HepG2 (cell line): ENCODE measurements at regions not wholly inside any gene's neighbourhood (a gene's known extent, or its start where the extent isn't known, plus 50 kb on each side); places are given as distances from the start of the nearest gene placed in this dataset.

Source experiments
- ATAC-seq: fragments of 200-7000 bp; cut with Tn5 transposase; 3 replicates; pipeline ENCODE4 v1.9.1; 2020; ENCODE audit warnings: mild to moderate bottlenecking, moderate library complexity
- BruUV-seq: library from RNA; stranded (reverse); fragments of 400-500 nt; replicated peaks from 2 replicates; lab custom pipeline; 2021; lab: Mats Ljungman, UMichigan
- CTCF ChIA-PET: fragments of 300-600 bp; formaldehyde crosslinking; extraction: SDS; loops from one replicate; lab custom pipeline; 2021; ENCODE audit warnings: low total read pairs, inconsistent platforms, low intra/inter-chr PET ratio; lab: Yijun Ruan, JAX
- POLR2A ChIA-PET: fragments of 350-600 bp; sonication (Branson Sonifier 250); formaldehyde crosslinking; loops from one replicate; lab custom pipeline; 2020; ENCODE audit warnings: antibody characterized with exemption, inconsistent platforms; lab: Yijun Ruan, JAX
- DNase-seq: peaks from one replicate; pipeline ENCODE4 v3.0.0-alpha.2; 2015; ENCODE audit warnings: low spot score
- FAIRE-seq: peaks from 3 replicates; lab custom pipeline; 2011; peaks lifted over from hg19 to GRCh38; lab: Jason Lieb, UNC
- H2AFZ ChIP-seq: one replicate; pipeline ENCODE4 v1.6.1; 2011; ENCODE audit warnings: low read length, inconsistent platforms
- H3K27ac ChIP-seq: fragments of 300-600 bp; 3 replicates; pipeline ENCODE4 v1.8.0; 2011; ENCODE audit warnings: mixed run types, mild to moderate bottlenecking, mixed read lengths, low read length, inconsistent platforms; ENCODE audit not compliant: insufficient read depth; ENCODE audit errors: extremely low read length
- H3K27me3 ChIP-seq, 2 experiments: fragments of 200-600 bp in 1 of 2; 2 replicates in 1 of 2; 3 replicates in 1 of 2; pipeline versions ENCODE4 v1.6.0 to v1.8.0; 2011; ENCODE audit warnings: low read length in 2 of 2, mild to moderate bottlenecking in 2 of 2, moderate library complexity in 2 of 2, inconsistent platforms in 1 of 2; ENCODE audit not compliant: insufficient read depth in 2 of 2, control insufficient read depth in 1 of 2
- H3K36me3 ChIP-seq, 2 experiments: fragments of 200-600 bp in 1 of 2; replicated peaks in 1 of 2; 2 replicates in 1 of 2; 3 replicates in 1 of 2; pipeline versions ENCODE4 v1.5.1 to v1.8.0; 2011; ENCODE audit warnings: low read length in 2 of 2, inconsistent platforms in 1 of 2; ENCODE audit not compliant: insufficient read depth in 2 of 2, control insufficient read depth in 1 of 2
- H3K4me1 ChIP-seq: 2 replicates; pipeline ENCODE4 v1.5.1; 2012; ENCODE audit warnings: low read length, inconsistent platforms; ENCODE audit not compliant: insufficient read depth
- H3K4me2 ChIP-seq: 2 replicates; pipeline ENCODE4 v1.6.0; 2011; ENCODE audit warnings: low read depth, low read length, inconsistent platforms
- H3K4me3 ChIP-seq, 3 experiments: fragments of 200-600 bp in 1 of 3; sonication (generic), shearing (Covaris generic) in 1 of 3; replicated peaks in 1 of 3; 2 replicates each; pipeline ENCODE4 v1.5.1; 2011 to 2016; ENCODE audit warnings: low read length in 3 of 3, inconsistent platforms in 2 of 3, low read depth in 2 of 3, mild to moderate bottlenecking in 2 of 3, control low read depth in 1 of 3, mixed read lengths in 1 of 3; ENCODE audit not compliant: insufficient read depth in 1 of 3
- H3K79me2 ChIP-seq: one replicate; pipeline ENCODE4 v1.6.1; 2011; ENCODE audit warnings: low read length, inconsistent platforms; ENCODE audit not compliant: insufficient read depth
- H3K9ac ChIP-seq: 2 replicates; pipeline ENCODE4 v1.6.0; 2011; ENCODE audit warnings: mild to moderate bottlenecking, low read depth, low read length, inconsistent platforms; ENCODE audit not compliant: insufficient read depth
- H3K9me3 ChIP-seq: 2 replicates; pipeline ENCODE4 v1.5.1; 2012; ENCODE audit warnings: mild to moderate bottlenecking, low read length
- H4K20me1 ChIP-seq: 2 replicates; pipeline ENCODE4 v1.6.0; 2011; ENCODE audit warnings: inconsistent platforms, mild to moderate bottlenecking, low read length, moderate library complexity; ENCODE audit not compliant: insufficient read depth
- EEA1 ChIP-seq: sonication (generic); formaldehyde crosslinking; IDR thresholded peaks from 2 replicates; pipeline ENCODE4 v1.5.1; 2020; ENCODE audit warnings: mild to moderate bottlenecking, missing genetic modification reagents, borderline replicate concordance
- ELF4 ChIP-seq: sonication (generic); formaldehyde crosslinking; IDR thresholded peaks from 2 replicates; pipeline ENCODE4 v1.5.0; 2020; ENCODE audit warnings: missing genetic modification reagents, mild to moderate bottlenecking, moderate library complexity, borderline replicate concordance
- LBX2 ChIP-seq: sonication (generic); formaldehyde crosslinking; IDR thresholded peaks from 2 replicates; pipeline ENCODE4 v1.5.0; 2020; ENCODE audit warnings: missing genetic modification reagents, mild to moderate bottlenecking, borderline replicate concordance
- POLR2AphosphoS2 ChIP-seq: IDR thresholded peaks from 2 replicates; pipeline ENCODE4 v1.6.1; 2011; ENCODE audit warnings: low read depth, low read length, improper control_type of control experiment
- SMAD9 ChIP-seq: sonication (generic); formaldehyde crosslinking; IDR thresholded peaks from 2 replicates; pipeline ENCODE4 v1.5.1; 2020; ENCODE audit warnings: mild to moderate bottlenecking, missing genetic modification reagents
- SOX13 ChIP-seq, 3 experiments: fragments of 450-650 bp in 1 of 3; sonication (generic) in 1 of 3; formaldehyde crosslinking in 1 of 3; IDR thresholded peaks in 2 of 3; conservative IDR thresholded peaks in 1 of 3; 2 replicates each; pipeline versions ENCODE4 v1.5.0 to v1.6.1; 2016 to 2020; ENCODE audit warnings: antibody characterized with exemption in 1 of 3, mild to moderate bottlenecking in 1 of 3, missing compliant biosample characterization in 1 of 3, missing genetic modification reagents in 1 of 3, moderate library complexity in 1 of 3
- TAF15 ChIP-seq: fragments of 200-400 bp; formaldehyde crosslinking; IDR thresholded peaks from one replicate; pipeline ENCODE4 v1.6.1; 2018; ENCODE audit warnings: mild to moderate bottlenecking, low read depth, low read length; ENCODE audit not compliant: poor library complexity, severe bottlenecking
- ZBTB1 ChIP-seq: sonication (generic); formaldehyde crosslinking; IDR thresholded peaks from 2 replicates; pipeline ENCODE4 v1.4.0; 2020; ENCODE audit warnings: missing genetic modification reagents, borderline replicate concordance
- ZBTB8A ChIP-seq: sonication (generic); formaldehyde crosslinking; IDR thresholded peaks from 2 replicates; pipeline ENCODE4 v1.4.0; 2020; ENCODE audit warnings: mild to moderate bottlenecking, low read depth, missing genetic modification reagents, borderline replicate concordance
- ZNF496 ChIP-seq: sonication (generic); formaldehyde crosslinking; IDR thresholded peaks from 2 replicates; pipeline ENCODE4 v1.8.1; 2023; ENCODE audit warnings: mild to moderate bottlenecking, moderate library complexity, missing genetic modification reagents; ENCODE audit not compliant: insufficient replicate concordance
- ZNF605 ChIP-seq: sonication (generic); formaldehyde crosslinking; IDR thresholded peaks from 2 replicates; pipeline ENCODE4 v1.8.0; 2022; ENCODE audit warnings: mild to moderate bottlenecking, missing genetic modification reagents
- ZNF747 ChIP-seq: sonication (generic); formaldehyde crosslinking; IDR thresholded peaks from 2 replicates; pipeline ENCODE4 v1.8.1; 2023; ENCODE audit warnings: missing genetic modification reagents, mild to moderate bottlenecking, borderline replicate concordance
- ZNF777 ChIP-seq: sonication (generic); formaldehyde crosslinking; IDR thresholded peaks from 2 replicates; pipeline ENCODE4 v1.4.0; 2020; ENCODE audit warnings: missing genetic modification reagents
- WGBS: methylation state at CpG from one replicate; pipeline ENCODE4 v1.1.6; 2017; ENCODE audit warnings: low lambda C conversion rate; 5-methylcytosine and 5-hydroxymethylcytosine counted together
- in situ Hi-C: cut with HindIII; loops from 2 replicates; pipeline ENCODE4 v1.10.0; 2017; ENCODE audit warnings: low pct_unique_long_range_greater_than_20kb; ENCODE audit not compliant: extremely low pct_ligation_motif_present
- intact Hi-C: fragments of 100-400 bp; cut with micrococcal nuclease; formaldehyde crosslinking; loops from one replicate; pipeline ENCODE4 v1.10.0; 2022; ENCODE audit not compliant: unreplicated experiment
- TF ChIP-seq, protein P1 (sequence below): sonication (generic); formaldehyde crosslinking; conservative IDR thresholded peaks from 2 replicates; pipeline ENCODE4 v1.5.0; 2020; ENCODE audit warnings: missing genetic modification reagents
- TF ChIP-seq, protein P2 (sequence below): sonication (generic); formaldehyde crosslinking; IDR thresholded peaks from 2 replicates; pipeline ENCODE4 v1.4.0; 2020; ENCODE audit warnings: missing genetic modification reagents, mild to moderate bottlenecking, borderline replicate concordance

- Histone ChIP-seq H3K27ac (no peak overlapping the region), H3K27me3 (no peaks in the 10 kb centered on the region), H3K79me2 (no peaks in the 10 kb centered on the region), H4K20me1 (no peaks in the 10 kb centered on the region), H3K4me2 (no peak overlapping the region), H3K36me3 (no peaks in the 10 kb centered on the region), H3K4me3 (no peak overlapping the region), H3K9ac (no peak overlapping the region), H2AFZ (no peak overlapping the region), H3K4me1 (no peaks in the 10 kb centered on the region), H3K9me3 (no peaks in the 10 kb centered on the region)
- TF ChIP-seq ZBTB8A (no peak), SMAD9 (CRISPR knock-in tag) (no peak), ZNF496 (CRISPR knock-in tag) (no peak), ZNF605 (CRISPR knock-in tag) (no peak), ZBTB1 (CRISPR knock-in tag) (no peak), LBX2 (CRISPR knock-in tag) (no peak)
- TF ChIP-seq, protein P1, sequence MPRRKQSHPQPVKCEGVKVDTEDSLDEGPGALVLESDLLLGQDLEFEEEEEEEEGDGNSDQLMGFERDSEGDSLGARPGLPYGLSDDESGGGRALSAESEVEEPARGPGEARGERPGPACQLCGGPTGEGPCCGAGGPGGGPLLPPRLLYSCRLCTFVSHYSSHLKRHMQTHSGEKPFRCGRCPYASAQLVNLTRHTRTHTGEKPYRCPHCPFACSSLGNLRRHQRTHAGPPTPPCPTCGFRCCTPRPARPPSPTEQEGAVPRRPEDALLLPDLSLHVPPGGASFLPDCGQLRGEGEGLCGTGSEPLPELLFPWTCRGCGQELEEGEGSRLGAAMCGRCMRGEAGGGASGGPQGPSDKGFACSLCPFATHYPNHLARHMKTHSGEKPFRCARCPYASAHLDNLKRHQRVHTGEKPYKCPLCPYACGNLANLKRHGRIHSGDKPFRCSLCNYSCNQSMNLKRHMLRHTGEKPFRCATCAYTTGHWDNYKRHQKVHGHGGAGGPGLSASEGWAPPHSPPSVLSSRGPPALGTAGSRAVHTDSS (CRISPR knock-in tag) = no peak
- CTCF ChIA-PET = no interaction called here
- BruUV-seq = no TSS peak
- 50% methylated on average over 1 of the region's 1 CpG for WGBS
- POLR2A ChIA-PET = no interaction called here
- no peak for FAIRE-seq
- in situ Hi-C loops = no loop called here
- intact Hi-C loops = no loop called here
- no peak for ATAC-seq
- DNase-seq = no peak
These were observed 188.6 kb downstream of the JRKL start for GRCh38 chr11:96578379-96578778.

GRCh38 chr11:96579656-96580055 lies 189.8 kb downstream of the JRKL start:
- no peak for ATAC-seq
- Histone ChIP-seq H4K20me1 (no peaks in the 10 kb centered on the region), H3K27ac (no peak overlapping the region), H3K4me2 (no peak overlapping the region), H2AFZ (no peak overlapping the region), H3K9me3 (no peaks in the 10 kb centered on the region), H3K9ac (no peak overlapping the region), H3K27me3 (no peaks in the 10 kb centered on the region), H3K36me3 (no peaks in the 10 kb centered on the region), H3K4me1 (no peaks in the 10 kb centered on the region), H3K79me2 (no peaks in the 10 kb centered on the region), H3K4me3 (no peak overlapping the region)
- in situ Hi-C loops (no loop called here), intact Hi-C loops (no loop called here)
- POLR2A ChIA-PET = no interaction called here
- CTCF ChIA-PET = no interaction called here
- BruUV-seq = no TSS peak
- no peak for DNase-seq
- no peak for FAIRE-seq
- no peak for TF ChIP-seq ELF4 (CRISPR knock-in tag)
- TF ChIP-seq EEA1 = no peak
- no peak for TF ChIP-seq ZNF777 (CRISPR knock-in tag)
- no peak for TF ChIP-seq ZNF747 (CRISPR knock-in tag)
- no peak for TF ChIP-seq TAF15
- TF ChIP-seq SOX13 (IDR thresholded peaks at IDR 0.05) = no peak
- TF ChIP-seq SOX13 (CRISPR knock-in tag; conservative IDR thresholded peaks at IDR 0.05 in 1 of 2, IDR thresholded peaks at IDR 0.05 in 1 of 2) = no peak
- TF ChIP-seq, protein P2, sequence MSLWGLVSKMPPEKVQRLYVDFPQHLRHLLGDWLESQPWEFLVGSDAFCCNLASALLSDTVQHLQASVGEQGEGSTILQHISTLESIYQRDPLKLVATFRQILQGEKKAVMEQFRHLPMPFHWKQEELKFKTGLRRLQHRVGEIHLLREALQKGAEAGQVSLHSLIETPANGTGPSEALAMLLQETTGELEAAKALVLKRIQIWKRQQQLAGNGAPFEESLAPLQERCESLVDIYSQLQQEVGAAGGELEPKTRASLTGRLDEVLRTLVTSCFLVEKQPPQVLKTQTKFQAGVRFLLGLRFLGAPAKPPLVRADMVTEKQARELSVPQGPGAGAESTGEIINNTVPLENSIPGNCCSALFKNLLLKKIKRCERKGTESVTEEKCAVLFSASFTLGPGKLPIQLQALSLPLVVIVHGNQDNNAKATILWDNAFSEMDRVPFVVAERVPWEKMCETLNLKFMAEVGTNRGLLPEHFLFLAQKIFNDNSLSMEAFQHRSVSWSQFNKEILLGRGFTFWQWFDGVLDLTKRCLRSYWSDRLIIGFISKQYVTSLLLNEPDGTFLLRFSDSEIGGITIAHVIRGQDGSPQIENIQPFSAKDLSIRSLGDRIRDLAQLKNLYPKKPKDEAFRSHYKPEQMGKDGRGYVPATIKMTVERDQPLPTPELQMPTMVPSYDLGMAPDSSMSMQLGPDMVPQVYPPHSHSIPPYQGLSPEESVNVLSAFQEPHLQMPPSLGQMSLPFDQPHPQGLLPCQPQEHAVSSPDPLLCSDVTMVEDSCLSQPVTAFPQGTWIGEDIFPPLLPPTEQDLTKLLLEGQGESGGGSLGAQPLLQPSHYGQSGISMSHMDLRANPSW (CRISPR knock-in tag) = no peak
- TF ChIP-seq POLR2AphosphoS2 = no peak
